ENCODE measurements at regions not wholly inside any gene's neighbourhood (a gene's known extent, or its start where the extent isn't known, plus 50 kb on each side); places are given as distances from the start of the nearest gene placed in this dataset.

DNA sequence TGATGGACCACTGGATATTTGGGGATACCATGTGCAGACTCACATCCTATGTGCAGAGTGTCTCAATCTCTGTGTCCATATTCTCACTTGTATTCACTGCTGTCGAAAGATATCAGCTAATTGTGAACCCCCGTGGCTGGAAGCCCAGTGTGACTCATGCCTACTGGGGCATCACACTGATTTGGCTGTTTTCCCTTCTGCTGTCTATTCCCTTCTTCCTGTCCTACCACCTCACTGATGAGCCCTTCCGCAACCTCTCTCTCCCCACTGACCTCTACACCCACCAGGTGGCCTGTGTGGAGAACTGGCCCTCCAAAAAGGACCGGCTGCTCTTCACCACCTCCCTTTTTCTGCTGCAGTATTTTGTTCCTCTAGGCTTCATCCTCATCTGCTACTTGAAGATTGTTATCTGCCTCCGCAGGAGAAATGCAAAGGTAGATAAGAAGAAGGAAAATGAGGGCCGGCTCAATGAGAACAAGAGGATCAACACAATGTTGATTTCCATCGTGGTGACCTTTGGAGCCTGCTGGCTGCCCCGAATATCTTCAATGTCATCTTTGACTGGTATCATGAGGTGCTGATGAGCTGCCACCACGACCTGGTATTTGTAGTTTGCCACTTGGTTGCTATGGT lies 54.5 kb upstream of the HNRNPA0 start:
- DNase-seq (ENCODE audit: low spot score), result peak; percentile 39

DNA sequence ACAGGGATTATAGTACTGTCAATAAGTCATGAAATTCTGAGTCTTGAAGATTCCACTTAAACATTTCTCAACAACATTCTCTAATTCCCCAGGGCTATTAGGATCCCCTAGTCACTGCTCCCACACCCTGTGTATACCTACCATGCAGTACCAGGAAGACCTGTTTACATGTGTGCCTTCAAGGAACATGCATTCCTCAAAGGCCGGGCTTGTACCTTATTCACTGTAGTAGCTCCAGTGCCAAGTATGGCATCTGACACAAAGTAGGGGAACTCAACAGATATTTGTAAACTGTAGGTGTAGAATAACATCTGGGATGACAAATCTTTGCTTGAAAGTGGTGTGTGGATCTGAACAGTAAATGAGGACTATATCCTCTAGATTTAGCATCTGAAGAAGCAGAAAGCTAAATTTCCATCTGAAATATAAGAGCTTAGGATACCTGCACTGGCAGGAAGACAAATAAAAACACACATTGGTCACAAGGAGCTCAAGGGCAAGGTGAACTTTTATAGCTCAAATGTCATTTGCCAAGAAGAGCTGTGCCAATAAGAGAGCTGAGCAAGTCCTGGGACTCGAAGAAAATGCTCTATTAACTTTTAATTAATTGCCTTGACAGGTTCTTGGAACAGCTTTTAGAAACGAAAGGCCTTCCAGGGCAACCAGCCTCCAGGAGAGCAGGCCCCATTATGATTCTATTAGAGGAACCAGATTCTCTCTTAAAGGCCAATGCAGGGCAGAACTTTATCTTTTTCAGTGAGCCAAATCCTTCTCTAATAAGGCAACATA lies 52.3 kb upstream of the MYOT start:
- no peak for DNase-seq (ENCODE audit: low spot score)

Measured in cerebellar cortex (tissue), 1 donor.